ENCODE measurements at regions not wholly inside any gene's neighbourhood (a gene's known extent, or its start where the extent isn't known, plus 50 kb on each side); places are given as distances from the start of the nearest gene placed in this dataset.

DNA sequence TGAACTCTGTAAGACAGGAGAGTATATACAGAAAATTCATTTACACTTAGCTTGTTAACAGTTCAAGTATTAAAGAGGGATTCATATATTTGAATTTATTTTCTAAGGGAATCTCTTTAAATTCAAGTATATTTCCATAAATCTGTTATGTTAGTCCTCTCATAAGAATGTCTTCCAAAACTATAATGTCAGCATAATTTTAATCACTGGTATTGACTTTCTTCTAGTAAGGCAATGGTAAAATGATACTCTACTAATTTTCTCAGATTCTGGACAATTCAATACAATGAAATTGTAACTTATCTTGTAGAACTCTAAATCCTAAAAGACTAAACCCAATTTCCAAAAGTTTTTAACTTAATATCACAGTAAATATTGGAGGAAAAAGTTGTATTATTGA is 66.3 kb upstream of the EPHA6 start:
- TF ChIP-seq, protein P1, sequence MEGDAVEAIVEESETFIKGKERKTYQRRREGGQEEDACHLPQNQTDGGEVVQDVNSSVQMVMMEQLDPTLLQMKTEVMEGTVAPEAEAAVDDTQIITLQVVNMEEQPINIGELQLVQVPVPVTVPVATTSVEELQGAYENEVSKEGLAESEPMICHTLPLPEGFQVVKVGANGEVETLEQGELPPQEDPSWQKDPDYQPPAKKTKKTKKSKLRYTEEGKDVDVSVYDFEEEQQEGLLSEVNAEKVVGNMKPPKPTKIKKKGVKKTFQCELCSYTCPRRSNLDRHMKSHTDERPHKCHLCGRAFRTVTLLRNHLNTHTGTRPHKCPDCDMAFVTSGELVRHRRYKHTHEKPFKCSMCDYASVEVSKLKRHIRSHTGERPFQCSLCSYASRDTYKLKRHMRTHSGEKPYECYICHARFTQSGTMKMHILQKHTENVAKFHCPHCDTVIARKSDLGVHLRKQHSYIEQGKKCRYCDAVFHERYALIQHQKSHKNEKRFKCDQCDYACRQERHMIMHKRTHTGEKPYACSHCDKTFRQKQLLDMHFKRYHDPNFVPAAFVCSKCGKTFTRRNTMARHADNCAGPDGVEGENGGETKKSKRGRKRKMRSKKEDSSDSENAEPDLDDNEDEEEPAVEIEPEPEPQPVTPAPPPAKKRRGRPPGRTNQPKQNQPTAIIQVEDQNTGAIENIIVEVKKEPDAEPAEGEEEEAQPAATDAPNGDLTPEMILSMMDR (IDR thresholded peaks at IDR 0.05; ENCODE audit: extremely low read depth, insufficient read depth, missing control alignments): no peak
- no peak for DNase-seq (ENCODE audit: low spot score)
- in situ Hi-C loops (cut with MboI; ENCODE audit: low pct_unique_long_range_greater_than_20kb, low sequenced_read_pairs, unreplicated experiment): no loop called here

DNA sequence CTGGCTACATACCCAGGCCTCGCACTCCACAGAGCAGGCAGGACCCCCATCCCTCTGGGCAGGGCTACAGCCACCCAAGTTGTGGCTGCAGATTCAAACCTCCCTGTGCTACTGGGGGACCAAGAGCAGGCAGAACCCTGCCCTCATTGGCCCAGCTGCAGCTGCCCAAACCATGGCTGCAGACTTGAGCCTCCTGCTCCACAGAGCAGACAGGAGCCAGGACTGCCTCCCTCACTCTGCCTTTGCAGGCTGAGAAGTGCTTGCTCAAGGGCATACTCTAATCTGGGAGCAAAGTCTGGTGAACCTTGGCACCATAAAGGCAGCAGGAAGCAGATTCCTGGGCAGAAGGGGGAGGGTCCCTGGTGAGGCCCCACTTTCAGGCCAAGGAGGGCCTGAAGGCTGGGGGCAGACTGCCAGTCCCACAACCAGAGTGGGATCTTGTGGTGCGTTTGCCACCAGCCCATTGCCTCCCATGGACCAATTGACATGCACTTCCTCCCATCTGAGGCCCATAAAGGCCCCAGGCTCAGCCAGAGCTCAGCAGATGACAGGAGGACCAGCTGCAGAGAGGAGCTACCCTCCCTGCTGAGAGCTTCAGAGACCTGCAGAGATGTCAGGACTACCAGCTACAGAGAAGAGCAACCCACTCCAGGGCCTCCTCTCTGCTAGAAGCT is 64.2 kb upstream of the EPHA6 start:
- in situ Hi-C loops (cut with MboI; ENCODE audit: low pct_unique_long_range_greater_than_20kb, low sequenced_read_pairs, unreplicated experiment): no loop called here
- DNase-seq (ENCODE audit: low spot score): no peak
- TF ChIP-seq, protein P1 (IDR thresholded peaks at IDR 0.05; ENCODE audit: extremely low read depth, insufficient read depth, missing control alignments): no peak

DNA sequence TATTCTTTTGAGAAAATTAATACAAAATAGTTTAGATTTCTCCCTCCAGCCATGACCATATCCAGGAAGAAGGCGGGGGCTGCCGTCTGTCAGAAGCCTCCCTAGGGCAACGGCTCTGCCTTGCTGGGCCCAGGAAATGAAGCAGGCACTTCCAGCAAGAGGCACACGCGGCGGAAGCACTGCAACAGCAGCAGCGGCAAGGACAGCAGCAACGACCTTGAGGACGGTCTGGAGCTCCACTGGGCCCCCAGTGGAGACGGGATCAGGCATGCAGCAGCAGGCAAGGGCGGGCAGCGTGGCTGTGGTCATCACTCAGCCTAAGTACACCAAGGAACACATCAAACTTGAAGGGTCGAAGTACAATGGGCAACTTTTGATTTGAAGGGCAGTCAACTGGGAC is 61.3 kb upstream of the EPHA6 start:
- in situ Hi-C loops (cut with MboI; ENCODE audit: low pct_unique_long_range_greater_than_20kb, low sequenced_read_pairs, unreplicated experiment): no loop called here
- TF ChIP-seq, protein P1 (IDR thresholded peaks at IDR 0.05; ENCODE audit: extremely low read depth, insufficient read depth, missing control alignments): no peak
- no peak for DNase-seq (ENCODE audit: low spot score)

DNA sequence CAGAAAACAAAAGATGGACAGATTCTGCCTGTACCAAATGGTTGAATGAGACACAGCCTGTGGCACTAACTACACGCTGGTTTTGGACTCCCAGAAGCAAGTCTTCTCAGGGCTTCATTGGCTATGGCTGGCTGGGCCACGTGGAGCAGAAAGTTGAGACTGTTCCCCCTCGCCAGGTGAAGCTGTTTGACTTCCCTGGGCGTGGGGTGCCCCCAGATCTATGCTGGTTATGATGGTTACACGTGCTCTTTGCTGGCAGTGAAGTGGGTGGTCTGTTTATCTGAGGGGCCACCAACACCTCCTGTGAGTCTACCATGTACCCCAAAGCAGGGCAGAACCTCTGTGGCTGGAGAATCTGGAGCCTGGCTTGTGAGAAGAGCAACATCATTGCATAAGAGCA is 60.3 kb upstream of the EPHA6 start:
- DNase-seq (ENCODE audit: low spot score): no peak
- TF ChIP-seq, protein P1 (IDR thresholded peaks at IDR 0.05; ENCODE audit: extremely low read depth, insufficient read depth, missing control alignments): no peak
- in situ Hi-C loops (cut with MboI; ENCODE audit: low pct_unique_long_range_greater_than_20kb, low sequenced_read_pairs, unreplicated experiment): no loop called here

DNA sequence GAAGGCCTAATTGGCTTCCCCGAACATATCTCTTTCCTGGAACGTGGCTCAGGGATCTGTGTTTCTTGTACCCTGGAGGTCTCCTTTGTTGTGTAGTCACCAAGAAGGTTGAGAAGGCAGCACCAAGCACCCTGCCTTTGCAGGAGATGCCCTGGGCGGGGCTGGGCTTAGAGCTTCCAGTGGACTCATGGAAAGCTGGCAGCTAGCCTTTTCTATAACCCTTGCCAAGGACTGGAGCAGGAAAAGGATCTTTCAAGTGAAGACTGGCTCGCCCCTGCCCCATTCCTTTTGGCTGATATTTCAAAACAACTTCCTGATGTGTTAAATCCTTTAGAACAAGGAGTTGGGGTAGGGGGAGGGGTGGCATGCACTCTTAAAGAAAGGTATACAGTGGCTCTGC is 58.9 kb upstream of the EPHA6 start:
- in situ Hi-C loops (cut with MboI; ENCODE audit: low pct_unique_long_range_greater_than_20kb, low sequenced_read_pairs, unreplicated experiment): no loop called here
- TF ChIP-seq, protein P1 (IDR thresholded peaks at IDR 0.05; ENCODE audit: extremely low read depth, insufficient read depth, missing control alignments): no peak
- no peak for DNase-seq (ENCODE audit: low spot score)

DNA sequence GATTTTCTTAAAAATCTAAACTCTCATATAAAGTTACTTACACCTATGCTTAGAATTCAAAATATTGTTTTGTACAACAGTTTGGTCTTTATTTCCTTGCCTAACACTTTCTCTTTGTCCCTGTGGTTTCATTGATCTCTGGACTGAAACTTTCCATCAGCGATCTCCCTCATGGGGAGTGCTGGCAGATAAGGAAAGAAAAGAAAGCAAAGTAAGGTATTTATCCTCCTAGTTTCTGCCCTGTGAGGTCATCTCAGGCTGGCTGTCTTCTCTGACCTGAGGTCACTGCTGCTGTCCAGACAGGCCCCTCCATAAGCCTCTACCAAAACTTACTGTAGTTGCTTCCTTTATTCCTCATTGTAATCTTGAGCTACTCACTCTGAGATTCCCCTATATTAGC is 57.9 kb upstream of the EPHA6 start:
- in situ Hi-C loops (cut with MboI; ENCODE audit: low pct_unique_long_range_greater_than_20kb, low sequenced_read_pairs, unreplicated experiment): no loop called here
- no peak for DNase-seq (ENCODE audit: low spot score)

More for the DNA sequence above, 57.9 kb upstream of the EPHA6 start:
- TF ChIP-seq, protein P1 (IDR thresholded peaks at IDR 0.05; ENCODE audit: extremely low read depth, insufficient read depth, missing control alignments): no peak
